ENCODE measurements at regions not wholly inside any gene's neighbourhood (a gene's known extent, or its start where the extent isn't known, plus 50 kb on each side); places are given as distances from the start of the nearest gene placed in this dataset.

DNA sequence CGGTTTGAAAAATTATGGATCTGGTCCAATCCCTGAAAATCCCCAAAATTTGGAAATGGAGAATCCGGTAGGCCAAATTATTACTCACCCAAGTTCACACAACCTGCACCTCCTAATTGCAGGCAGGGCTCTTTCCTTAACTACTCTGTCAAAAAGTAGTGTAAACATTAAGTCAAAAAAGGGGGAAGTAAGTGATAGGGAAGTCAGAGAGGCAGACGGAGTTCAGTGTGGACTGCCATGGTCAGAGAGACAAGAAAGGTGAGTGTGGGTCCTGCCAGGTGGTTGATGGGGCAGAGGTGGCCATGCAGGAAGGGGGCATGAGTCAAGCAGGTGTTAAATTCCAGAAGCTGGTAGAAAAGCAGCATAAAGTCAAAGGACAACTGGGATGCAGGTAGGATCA is 83.5 kb upstream of the CALM2 start:
- Histone ChIP-seq H3K27me3 (no peaks in the 10 kb centered on the region), H3K4me3 (no peak overlapping the region), H3K27ac (no peak overlapping the region), H3K4me1 (peaks cover 0 to 6% (median 1%) of the 10 kb centered on the region in 4 donors), H3K9me3 (no peaks in the 10 kb centered on the region), H3K36me3 (no peaks in the 10 kb centered on the region)
- TF ChIP-seq POLR2A (IDR thresholded peaks at IDR 0.05): no peak
- TF ChIP-seq CTCF (IDR thresholded peaks at IDR 0.05): no peak
- ATAC-seq (no peak), DNase-seq (no peak)
- 64% methylated on average over 3 of the region's 3 CpGs for WGBS (ENCODE audit: insufficient coverage, low coverage, low lambda C conversion rate, missing lambda C conversion rate)
- intact Hi-C loops (cut with DNase I): no loop called here

GRCh38 chr2:47257946-47258348 is 81.6 kb upstream of the CALM2 start:
- Histone ChIP-seq H3K9me3 (no peaks in the 10 kb centered on the region), H3K36me3 (no peaks in the 10 kb centered on the region), H3K4me3 (no peak overlapping the region), H3K27ac (no peak overlapping the region), H3K4me1 (no peaks in the 10 kb centered on the region), H3K27me3 (no peaks in the 10 kb centered on the region)
- DNase-seq (no peak), ATAC-seq (no peak)
- TF ChIP-seq POLR2A (IDR thresholded peaks at IDR 0.05) (no peak), CTCF (IDR thresholded peaks at IDR 0.05) (no peak)
- intact Hi-C loops (cut with DNase I): no loop called here
- WGBS (ENCODE audit: insufficient coverage, low coverage, low lambda C conversion rate, missing lambda C conversion rate): 78% methylated on average over 1 of the region's 2 CpGs

DNA sequence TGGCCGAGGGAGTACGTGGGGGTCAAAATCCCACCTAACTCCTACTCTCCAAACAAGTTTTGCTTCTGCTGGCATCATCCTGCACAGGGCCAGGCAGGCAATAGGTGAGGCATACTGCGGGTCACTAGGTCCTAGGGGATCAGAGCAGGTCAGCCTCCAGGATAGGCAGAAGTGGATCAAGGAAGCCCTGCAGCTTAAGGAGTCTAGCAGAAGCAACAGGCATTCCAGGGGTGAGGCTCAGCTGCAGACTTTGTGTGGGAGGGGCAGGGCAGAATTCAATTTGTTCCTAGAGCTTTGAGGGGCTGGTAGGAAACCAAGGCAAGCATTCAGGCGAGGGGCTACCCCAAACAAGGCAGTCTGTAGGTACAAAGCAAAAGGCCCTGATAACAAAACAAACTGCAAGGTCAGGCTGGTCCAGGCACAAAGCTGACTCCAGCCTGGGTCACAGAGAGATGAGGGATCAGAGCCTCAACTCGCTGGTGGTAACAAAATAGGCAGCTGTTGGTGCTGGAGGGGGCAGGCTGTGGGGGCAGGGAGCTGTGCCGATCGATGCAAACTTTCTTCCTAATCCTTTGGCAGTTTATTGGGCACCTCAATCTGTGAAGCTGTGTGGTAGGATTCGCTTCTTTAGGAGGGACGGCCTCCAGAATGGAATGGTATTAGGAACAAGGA is 80.2 kb upstream of the CALM2 start:
- ATAC-seq: no peak

GRCh38 chr2:47255794-47256193 is 79.5 kb upstream of the CALM2 start:
- DNase-seq (no peak), ATAC-seq (no peak)
- intact Hi-C loops (cut with DNase I): no loop called here
- Histone ChIP-seq H3K27me3 (no peaks in the 10 kb centered on the region), H3K4me1 (no peaks in the 10 kb centered on the region), H3K27ac (no peak overlapping the region), H3K36me3 (no peaks in the 10 kb centered on the region), H3K9me3 (no peaks in the 10 kb centered on the region), H3K4me3 (no peak overlapping the region)
- 69% methylated on average over 4 of the region's 4 CpGs for WGBS (ENCODE audit: insufficient coverage, low coverage, low lambda C conversion rate, missing lambda C conversion rate)
- no peak for TF ChIP-seq POLR2A (IDR thresholded peaks at IDR 0.05)
- no peak for TF ChIP-seq CTCF (IDR thresholded peaks at IDR 0.05)

More for the DNA sequence above, 80.2 kb upstream of the CALM2 start:
- no peak overlapping the region for H3K4me3 ChIP-seq
- no peaks in the 10 kb centered on the region for H3K36me3 ChIP-seq
- no peak for TF ChIP-seq POLR2A (IDR thresholded peaks at IDR 0.05)
- no peak for TF ChIP-seq CTCF (IDR thresholded peaks at IDR 0.05)
- 78% methylated on average over 3 of the region's 9 CpGs for WGBS (ENCODE audit: insufficient coverage, low coverage, low lambda C conversion rate, missing lambda C conversion rate)
- no peaks in the 10 kb centered on the region for H3K27me3 ChIP-seq
- DNase-seq: no peak
- H3K9me3 ChIP-seq: no peaks in the 10 kb centered on the region
- intact Hi-C loops (cut with DNase I): no loop called here
- no peaks in the 10 kb centered on the region for H3K4me1 ChIP-seq
- no peak overlapping the region for H3K27ac ChIP-seq

- H3K27me3 ChIP-seq: no peaks in the 10 kb centered on the region
- no peaks in the 10 kb centered on the region for H3K9me3 ChIP-seq
- TF ChIP-seq POLR2A (IDR thresholded peaks at IDR 0.05): no peak
- TF ChIP-seq CTCF (IDR thresholded peaks at IDR 0.05): no peak
- no peak for DNase-seq
- intact Hi-C loops (cut with DNase I): no loop called here
- H3K27ac ChIP-seq: no peak overlapping the region
- H3K36me3 ChIP-seq: no peaks in the 10 kb centered on the region
- no peaks in the 10 kb centered on the region for H3K4me1 ChIP-seq
- ATAC-seq: no peak
- WGBS (ENCODE audit: insufficient coverage, low coverage, low lambda C conversion rate, missing lambda C conversion rate): 75% methylated on average over 4 of the region's 5 CpGs
- no peak overlapping the region for H3K4me3 ChIP-seq
Observed at GRCh38 chr2:47254464-47254863, 78.2 kb upstream of the CALM2 start.

Data from right lobe of liver (tissue), 6 donors.